SK-N-SH (cell line): ENCODE measurements at regions not wholly inside any gene's neighbourhood (a gene's known extent, or its start where the extent isn't known, plus 50 kb on each side); places are given as distances from the start of the nearest gene placed in this dataset.

ENCODE experiments used
- CTCF ChIP-seq: fragments of 200-600 bp; sonication (generic); IDR thresholded peaks from 2 replicates; pipeline ENCODE4 v1.6.1; 2017; ENCODE audit warnings: antibody characterized with exemption, mild to moderate bottlenecking, moderate library complexity
- ELF1 ChIP-seq: IDR thresholded peaks from 2 replicates; pipeline ENCODE4 v1.4.0; 2012
- JUND ChIP-seq: IDR thresholded peaks from 2 replicates; pipeline ENCODE4 v1.4.0; 2012
- POLR2AphosphoS5 ChIP-seq: IDR thresholded peaks from 2 replicates; pipeline ENCODE4 v1.6.1; 2012; ENCODE audit warnings: low read depth, low read length
- USF1 ChIP-seq: IDR thresholded peaks from 2 replicates; pipeline ENCODE4 v1.4.0; 2012; ENCODE audit warnings: low read depth, borderline replicate concordance
- USF2 ChIP-seq: fragments of 150-350 bp; IDR thresholded peaks from 2 replicates; pipeline ENCODE4 v1.6.1; 2017; ENCODE audit warnings: antibody characterized with exemption, low read length, low read depth, borderline replicate concordance

- TF ChIP-seq CTCF, result no peak
- no peak for TF ChIP-seq POLR2AphosphoS5
- TF ChIP-seq USF2, result no peak
- no peak for TF ChIP-seq USF1
- no peak for TF ChIP-seq ELF1
- TF ChIP-seq JUND, result no peak
Measured at GRCh38 chr1:224494343-224494742, 59.7 kb upstream of the WDR26 start.
